Left ventricle myocardium inferior (tissue), 1 donor: ENCODE measurements at regions not wholly inside any gene's neighbourhood (a gene's known extent, or its start where the extent isn't known, plus 50 kb on each side); places are given as distances from the start of the nearest gene placed in this dataset.
A peak's percentile ranks its signal among the peaks of the same experiment; 100 is the strongest.
"Not testable (repeated sequence)": the region's sequence is repeated elsewhere in the genome, so short reads cannot be mapped to it uniquely, and the experiment has no call there.

Experiments used
- DNase-seq: peaks from one replicate; pipeline ENCODE4 v3.0.0-alpha.2; 2020
- H3K27ac ChIP-seq: fragments of 200-600 bp; replicated peaks from 2 replicates; pipeline ENCODE4 v1.8.0; 2021
- H3K27me3 ChIP-seq: fragments of 200-600 bp; 2 replicates; pipeline ENCODE4 v1.8.0; 2021; ENCODE audit warnings: low read depth
- H3K36me3 ChIP-seq: fragments of 200-600 bp; 2 replicates; pipeline ENCODE4 v1.8.0; 2021
- H3K4me1 ChIP-seq: fragments of 200-600 bp; 2 replicates; pipeline ENCODE4 v1.8.0; 2021
- H3K4me3 ChIP-seq: fragments of 200-600 bp; 2 replicates; pipeline ENCODE4 v1.8.0; 2021; ENCODE audit warnings: mild to moderate bottlenecking, moderate library complexity
- H3K9me3 ChIP-seq: fragments of 200-600 bp; replicated peaks from 2 replicates; pipeline ENCODE4 v1.8.0; 2021
- intact Hi-C: fragments of 100-400 bp; cut with micrococcal nuclease; formaldehyde crosslinking; loops from one replicate; pipeline ENCODE4 v1.11.0; 2022
- TF ChIP-seq, protein P1 (sequence below): fragments of 200-600 bp; IDR thresholded peaks from 2 replicates; pipeline ENCODE4 v1.8.0; 2021; ENCODE audit warnings: antibody characterized with exemption, mild to moderate bottlenecking, borderline replicate concordance
- donor health status: DM: no; HTN: yes; CAD: no; lungs with severe emphysema.

DNA sequence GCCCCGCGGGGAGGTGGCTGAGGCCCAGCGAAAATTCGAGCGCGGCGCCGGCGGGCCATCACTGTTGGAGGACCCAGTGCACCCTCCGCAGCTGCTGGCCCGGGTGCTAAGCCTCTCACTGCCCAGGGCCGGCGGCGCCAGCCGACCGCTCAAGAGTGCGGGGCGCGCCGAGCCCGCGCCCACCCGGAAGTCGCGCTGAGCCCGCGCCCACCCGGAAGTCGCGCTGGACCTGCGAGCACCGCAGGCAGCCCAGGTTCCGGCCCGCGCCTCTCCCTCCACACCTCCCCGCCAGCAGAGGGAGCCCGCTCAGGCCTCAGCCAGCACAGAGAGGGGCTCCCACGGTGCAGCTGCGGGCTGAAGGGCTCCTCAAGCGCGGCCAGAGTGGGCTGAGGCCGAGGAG, 165.5 kb upstream of the BDP1 start:
- intact Hi-C loops, H3K27me3 ChIP-seq, H3K9me3 ChIP-seq, DNase-seq, H3K36me3 ChIP-seq, H3K4me1 ChIP-seq: not testable (repeated sequence)
- peak overlapping the region; percentile 80 for H3K27ac ChIP-seq
- TF ChIP-seq, protein P1, sequence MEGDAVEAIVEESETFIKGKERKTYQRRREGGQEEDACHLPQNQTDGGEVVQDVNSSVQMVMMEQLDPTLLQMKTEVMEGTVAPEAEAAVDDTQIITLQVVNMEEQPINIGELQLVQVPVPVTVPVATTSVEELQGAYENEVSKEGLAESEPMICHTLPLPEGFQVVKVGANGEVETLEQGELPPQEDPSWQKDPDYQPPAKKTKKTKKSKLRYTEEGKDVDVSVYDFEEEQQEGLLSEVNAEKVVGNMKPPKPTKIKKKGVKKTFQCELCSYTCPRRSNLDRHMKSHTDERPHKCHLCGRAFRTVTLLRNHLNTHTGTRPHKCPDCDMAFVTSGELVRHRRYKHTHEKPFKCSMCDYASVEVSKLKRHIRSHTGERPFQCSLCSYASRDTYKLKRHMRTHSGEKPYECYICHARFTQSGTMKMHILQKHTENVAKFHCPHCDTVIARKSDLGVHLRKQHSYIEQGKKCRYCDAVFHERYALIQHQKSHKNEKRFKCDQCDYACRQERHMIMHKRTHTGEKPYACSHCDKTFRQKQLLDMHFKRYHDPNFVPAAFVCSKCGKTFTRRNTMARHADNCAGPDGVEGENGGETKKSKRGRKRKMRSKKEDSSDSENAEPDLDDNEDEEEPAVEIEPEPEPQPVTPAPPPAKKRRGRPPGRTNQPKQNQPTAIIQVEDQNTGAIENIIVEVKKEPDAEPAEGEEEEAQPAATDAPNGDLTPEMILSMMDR, result peak; percentile 25
- peak overlapping the region; percentile 58 for H3K4me3 ChIP-seq

DNA sequence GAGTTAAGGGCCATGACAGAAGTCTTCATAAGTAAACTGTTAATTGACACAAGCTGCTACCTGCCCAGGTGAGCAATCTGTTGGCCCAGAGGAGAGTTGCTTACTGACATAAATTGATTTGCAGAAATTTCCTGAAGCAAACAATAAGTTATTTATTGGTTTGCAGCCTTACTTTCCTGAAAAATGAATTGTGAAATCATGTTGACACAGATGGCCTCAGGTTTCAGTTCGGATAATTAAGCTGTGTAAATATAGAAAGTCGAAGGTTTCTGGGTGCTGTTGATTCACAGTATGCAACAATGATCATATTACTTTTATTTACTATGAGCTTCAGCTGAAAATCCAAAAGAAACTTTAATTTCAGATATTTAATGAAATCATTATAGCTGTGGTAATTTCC, 164.5 kb upstream of the BDP1 start:
- intact Hi-C loops, DNase-seq, H3K27ac ChIP-seq, H3K9me3 ChIP-seq, H3K27me3 ChIP-seq, H3K36me3 ChIP-seq, H3K4me3 ChIP-seq, H3K4me1 ChIP-seq: not testable (repeated sequence)
